Endothelial cell of umbilical vein (primary cell): ENCODE measurements at regions not wholly inside any gene's neighbourhood (a gene's known extent, or its start where the extent isn't known, plus 50 kb on each side); places are given as distances from the start of the nearest gene placed in this dataset.

Source experiments
- BruUV-seq: library from RNA; stranded (reverse); fragments of 400-500 nt; replicated peaks from 2 replicates; lab custom pipeline; 2021; lab: Mats Ljungman, UMichigan
- CTCF ChIA-PET: fragments of 300-600, 350-600 bp; sonication (Branson Sonifier 250); formaldehyde crosslinking; loops from one replicate; lab custom pipeline; 2021; ENCODE audit warnings: antibody characterized with exemption, inconsistent platforms; lab: Charles Lee
- POLR2A ChIA-PET: fragments of 300-600, 350-600 bp; sonication (Branson Sonifier 250); formaldehyde crosslinking; loops from one replicate; lab custom pipeline; 2021; ENCODE audit warnings: antibody characterized with exemption, inconsistent platforms; lab: Charles Lee
- DNase-seq: peaks from one replicate; pipeline ENCODE4 v3.0.0-alpha.2; 2011; ENCODE audit warnings: low read depth, low spot score
- FAIRE-seq: peaks from 2 replicates; lab custom pipeline; 2011; peaks lifted over from hg19 to GRCh38; lab: Jason Lieb, UNC
- H2AFZ ChIP-seq: 2 replicates; pipeline ENCODE4 v1.6.0; 2012; ENCODE audit warnings: low read depth, low read length, control low read depth, inconsistent platforms
- H3K27ac ChIP-seq: 2 replicates; pipeline ENCODE4 v1.5.1; 2011; ENCODE audit warnings: low read depth, mild to moderate bottlenecking, control low read depth, low read length, moderate library complexity; ENCODE audit not compliant: insufficient read depth
- H3K27me3 ChIP-seq, 2 experiments: 2 replicates each; pipeline versions ENCODE4 v1.6.0 to v1.6.1; 2011; ENCODE audit warnings: low read length in 2 of 2, mixed read lengths in 1 of 2; ENCODE audit not compliant: control insufficient read depth in 2 of 2, insufficient read depth in 2 of 2
- H3K36me3 ChIP-seq, 2 experiments: 2 replicates in 1 of 2; 3 replicates in 1 of 2; pipeline ENCODE4 v1.5.1; 2011; ENCODE audit warnings: low read length in 2 of 2, mild to moderate bottlenecking in 1 of 2, moderate library complexity in 1 of 2; ENCODE audit not compliant: control insufficient read depth in 2 of 2, insufficient read depth in 2 of 2; ENCODE audit errors: extremely low read depth in 1 of 2
- H3K4me1 ChIP-seq: 3 replicates; pipeline ENCODE4 v1.5.1; 2011; ENCODE audit warnings: mild to moderate bottlenecking, low read length; ENCODE audit not compliant: control insufficient read depth, insufficient read depth; ENCODE audit errors: extremely low read depth
- H3K4me2 ChIP-seq: 2 replicates; pipeline ENCODE4 v1.6.1; 2011; ENCODE audit warnings: low read length, control low read depth, mixed read lengths; ENCODE audit not compliant: insufficient read depth
- H3K4me3 ChIP-seq, 3 experiments: fragments of 200-600 bp in 1 of 3; sonication (generic), shearing (Covaris generic) in 1 of 3; replicated peaks in 1 of 3; 2 replicates each; pipeline ENCODE4 v1.5.1; 2011 to 2016; ENCODE audit warnings: control low read depth in 3 of 3, low read length in 3 of 3, mild to moderate bottlenecking in 2 of 3, inconsistent platforms in 1 of 3, low read depth in 1 of 3, moderate library complexity in 1 of 3; ENCODE audit not compliant: insufficient read depth in 1 of 3
- H3K79me2 ChIP-seq: 2 replicates; pipeline ENCODE4 v1.6.0; 2012; ENCODE audit warnings: low read length, inconsistent platforms; ENCODE audit not compliant: control insufficient read depth, insufficient read depth
- H3K9ac ChIP-seq: replicated peaks from 2 replicates; pipeline ENCODE3; 2011; ENCODE audit warnings: low read length, control low read depth; ENCODE audit not compliant: insufficient read depth; ENCODE audit errors: extremely low read depth
- H3K9me1 ChIP-seq: replicated peaks from 3 replicates; pipeline ENCODE4 v1.6.0; 2011; ENCODE audit warnings: mild to moderate bottlenecking, low read length; ENCODE audit not compliant: control insufficient read depth, insufficient read depth; ENCODE audit errors: extremely low read depth
- H3K9me3 ChIP-seq: replicated peaks from 2 replicates; pipeline ENCODE4 v1.5.1; 2012; ENCODE audit warnings: low read length, inconsistent platforms; ENCODE audit not compliant: control insufficient read depth, insufficient read depth
- H4K20me1 ChIP-seq: replicated peaks from 2 replicates; pipeline ENCODE3; 2011; ENCODE audit warnings: mild to moderate bottlenecking, low read length; ENCODE audit not compliant: control insufficient read depth, insufficient read depth; ENCODE audit errors: extremely low read depth
- EZH2 ChIP-seq: IDR thresholded peaks from 2 replicates; pipeline ENCODE4 v1.6.1; 2012; ENCODE audit warnings: borderline replicate concordance, low read depth, mild to moderate bottlenecking, moderate library complexity, low read length, inconsistent platforms; ENCODE audit not compliant: severe bottlenecking
- FOS ChIP-seq: IDR thresholded peaks from 2 replicates; pipeline ENCODE4 v1.6.1; 2011; ENCODE audit warnings: mild to moderate bottlenecking, low read length, moderate library complexity, borderline replicate concordance; ENCODE audit not compliant: insufficient read depth
- GATA2 ChIP-seq: IDR thresholded peaks from 2 replicates; pipeline ENCODE4 v1.7.0; 2011; ENCODE audit warnings: low read depth, mild to moderate bottlenecking, moderate library complexity, mixed read lengths, low read length; ENCODE audit not compliant: insufficient read length, insufficient read depth
- JUN ChIP-seq: IDR thresholded peaks from 2 replicates; pipeline ENCODE4 v1.6.1; 2011; ENCODE audit warnings: borderline replicate concordance, low read depth; ENCODE audit not compliant: insufficient read length, insufficient read depth
- MYC ChIP-seq: IDR thresholded peaks from one replicate; pipeline ENCODE4 v1.6.1; 2011; ENCODE audit warnings: mild to moderate bottlenecking, low read depth, low read length
- POLR2A ChIP-seq: IDR thresholded peaks from 2 replicates; pipeline ENCODE4 v1.6.1; 2012; ENCODE audit warnings: low read depth, mild to moderate bottlenecking, control low read depth, low read length
- POLR2AphosphoS5 ChIP-seq: IDR thresholded peaks from 2 replicates; pipeline ENCODE4 v1.6.1; 2012; ENCODE audit warnings: low read depth, mild to moderate bottlenecking, control low read depth, low read length, moderate library complexity; ENCODE audit not compliant: insufficient read depth
- dilution Hi-C: fragments of 300-500 bp; cut with MboI; formaldehyde crosslinking; loops from one replicate; pipeline ENCODE4 v1.15.0; 2019; ENCODE audit warnings: low sequenced_read_pairs; ENCODE audit not compliant: extremely low pct_ligation_motif_present
- intact Hi-C: fragments of 100-400 bp; cut with micrococcal nuclease; formaldehyde crosslinking; loops from one replicate; pipeline ENCODE4 v1.10.0; 2022
- TF ChIP-seq, protein P1 (sequence below), 2 donors: IDR thresholded peaks; 1 replicate in 1 of 2; 2 replicates in 1 of 2; pipeline ENCODE4 v1.5.1; 2011; ENCODE audit warnings: low read length in 2 of 2, mild to moderate bottlenecking in 2 of 2, moderate library complexity in 2 of 2, control low read depth in 1 of 2, inconsistent platforms in 1 of 2, low read depth in 1 of 2; ENCODE audit not compliant: insufficient read depth in 1 of 2; ENCODE audit errors: extremely low read depth in 1 of 2
- TF ChIP-seq, protein P2 (sequence below): IDR thresholded peaks from 2 replicates; pipeline ENCODE4 v1.6.1; 2011; ENCODE audit not compliant: insufficient read depth, insufficient read length

DNA sequence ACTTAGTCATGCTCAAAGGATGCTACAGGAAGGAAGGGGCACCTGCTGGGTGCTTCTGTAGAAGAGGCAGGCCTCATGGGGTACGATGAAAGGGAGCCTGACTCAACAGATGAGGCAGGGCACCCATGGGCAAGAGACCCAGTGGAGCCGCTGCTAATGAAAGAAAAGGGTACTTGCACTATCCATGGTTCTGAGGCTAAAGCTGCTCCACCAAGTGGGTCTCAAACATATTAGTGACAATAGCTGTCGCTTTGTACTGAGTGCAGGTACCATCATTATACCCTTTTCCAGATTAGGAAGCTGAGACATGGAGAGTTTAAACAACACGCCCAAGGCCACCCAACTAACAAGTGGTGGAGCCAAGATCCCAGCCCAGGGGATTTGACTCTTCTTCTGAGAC, 127.5 kb upstream of the SERPIND1 start:
- Histone ChIP-seq H3K27me3 (peaks cover 0 to 11% of the 10 kb centered on the region in 2 experiments), H2AFZ (no peak overlapping the region), H3K4me3 (no peak overlapping the region), H3K36me3 (no peaks in the 10 kb centered on the region), H3K4me1 (peaks cover 9% of the 10 kb centered on the region), H3K79me2 (no peaks in the 10 kb centered on the region), H3K9ac (no peak overlapping the region), H3K9me1 (no peaks in the 10 kb centered on the region), H3K27ac (no peak overlapping the region), H3K4me2 (no peak overlapping the region), H4K20me1 (no peaks in the 10 kb centered on the region), H3K9me3 (no peaks in the 10 kb centered on the region)
- BruUV-seq, result no TSS peak
- dilution Hi-C loops, result no loop called here
- ChIA-PET CTCF (no interaction called here), POLR2A (no interaction called here)
- intact Hi-C loops, result no loop called here
- FAIRE-seq, result no peak
- TF ChIP-seq POLR2A (no peak), POLR2AphosphoS5 (no peak), FOS (no peak), GATA2 (no peak), MYC (no peak), JUN (no peak), EZH2 (no peak)
- TF ChIP-seq, protein P1, sequence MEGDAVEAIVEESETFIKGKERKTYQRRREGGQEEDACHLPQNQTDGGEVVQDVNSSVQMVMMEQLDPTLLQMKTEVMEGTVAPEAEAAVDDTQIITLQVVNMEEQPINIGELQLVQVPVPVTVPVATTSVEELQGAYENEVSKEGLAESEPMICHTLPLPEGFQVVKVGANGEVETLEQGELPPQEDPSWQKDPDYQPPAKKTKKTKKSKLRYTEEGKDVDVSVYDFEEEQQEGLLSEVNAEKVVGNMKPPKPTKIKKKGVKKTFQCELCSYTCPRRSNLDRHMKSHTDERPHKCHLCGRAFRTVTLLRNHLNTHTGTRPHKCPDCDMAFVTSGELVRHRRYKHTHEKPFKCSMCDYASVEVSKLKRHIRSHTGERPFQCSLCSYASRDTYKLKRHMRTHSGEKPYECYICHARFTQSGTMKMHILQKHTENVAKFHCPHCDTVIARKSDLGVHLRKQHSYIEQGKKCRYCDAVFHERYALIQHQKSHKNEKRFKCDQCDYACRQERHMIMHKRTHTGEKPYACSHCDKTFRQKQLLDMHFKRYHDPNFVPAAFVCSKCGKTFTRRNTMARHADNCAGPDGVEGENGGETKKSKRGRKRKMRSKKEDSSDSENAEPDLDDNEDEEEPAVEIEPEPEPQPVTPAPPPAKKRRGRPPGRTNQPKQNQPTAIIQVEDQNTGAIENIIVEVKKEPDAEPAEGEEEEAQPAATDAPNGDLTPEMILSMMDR (IDR thresholded peaks at IDR 0.05; ENCODE audit: extremely low read depth in 1 of 2, insufficient read depth in 1 of 2, low read depth in 1 of 2, low read length in 2 of 2), result no peak
- TF ChIP-seq, protein P2, sequence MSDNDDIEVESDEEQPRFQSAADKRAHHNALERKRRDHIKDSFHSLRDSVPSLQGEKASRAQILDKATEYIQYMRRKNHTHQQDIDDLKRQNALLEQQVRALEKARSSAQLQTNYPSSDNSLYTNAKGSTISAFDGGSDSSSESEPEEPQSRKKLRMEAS, result no peak
- DNase-seq, result no peak
